GM19240 (cell line): ENCODE measurements at regions not wholly inside any gene's neighbourhood (a gene's known extent, or its start where the extent isn't known, plus 50 kb on each side); places are given as distances from the start of the nearest gene placed in this dataset.

Source experiments
- DNase-seq: peaks from one replicate; pipeline ENCODE4 v3.0.0; 2011; ENCODE audit warnings: low spot score; ENCODE audit not compliant: insufficient read length

GRCh38 chr3:70120357-70120966 lies 120.9 kb downstream of the SAMMSON start:
- peak; percentile 27 for DNase-seq

DNA sequence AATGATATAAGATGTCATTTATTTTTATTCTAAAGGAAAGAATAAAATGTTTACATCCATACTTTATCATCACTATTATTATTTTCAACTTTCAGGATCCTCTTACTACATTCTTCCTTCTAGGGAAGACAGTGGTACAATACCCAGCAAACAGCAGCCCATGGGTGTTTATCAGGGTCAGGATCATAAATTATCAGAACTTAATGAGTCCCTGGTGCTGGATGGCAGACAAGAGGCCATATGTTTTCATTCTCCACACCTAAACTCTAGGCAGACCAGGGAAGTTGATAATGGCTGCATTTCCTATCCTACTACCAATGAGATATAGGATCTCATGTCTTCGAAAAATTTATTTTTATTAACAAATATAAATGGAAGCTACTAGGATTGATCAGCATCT lies 127.7 kb downstream of the SAMMSON start:
- DNase-seq = no peak

GRCh38 chr3:70137366-70137765 lies 137.8 kb downstream of the SAMMSON start:
- DNase-seq = no peak

- DNase-seq = no peak
Measured at GRCh38 chr3:70138606-70139005, 139.1 kb downstream of the SAMMSON start.
